DOHH2 (cell line): ENCODE measurements at regions not wholly inside any gene's neighbourhood (a gene's known extent, or its start where the extent isn't known, plus 50 kb on each side); places are given as distances from the start of the nearest gene placed in this dataset.

Experiments used
- EZH2phosphoT487 ChIP-seq: fragments of 200-600 bp; sonication (generic); IDR thresholded peaks from 2 replicates; pipeline ENCODE4 v1.6.1; 2017; ENCODE audit warnings: borderline replicate concordance, mild to moderate bottlenecking, antibody characterized with exemption, low read length, moderate library complexity, mixed read lengths
- TF ChIP-seq, protein P1 (sequence below): fragments of 200-600 bp; sonication (generic); IDR thresholded peaks from one replicate; pipeline ENCODE4 v1.5.1; 2014; ENCODE audit warnings: antibody characterized with exemption, mild to moderate bottlenecking, low read depth, low read length; ENCODE audit not compliant: poor library complexity, severe bottlenecking

DNA sequence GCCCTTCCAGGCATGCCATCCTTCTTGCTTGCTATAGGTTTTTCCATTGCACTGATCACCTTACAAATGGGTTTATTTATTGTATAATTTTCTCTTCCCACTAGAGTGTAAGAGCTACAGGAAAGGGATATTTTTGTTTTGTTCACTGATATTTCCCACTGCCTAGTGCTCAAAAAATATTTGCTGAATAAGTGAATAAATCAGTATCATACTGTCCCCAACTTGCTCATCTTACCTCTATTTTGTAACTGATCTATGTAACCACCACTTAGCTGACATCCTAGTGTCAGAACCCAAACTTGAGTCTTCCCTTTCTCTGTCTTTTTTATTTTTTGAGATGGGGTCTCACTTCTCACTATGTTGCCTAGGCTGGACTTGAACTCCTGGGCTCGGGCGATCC, 87.6 kb upstream of the TBC1D3K start:
- TF ChIP-seq, protein P1, sequence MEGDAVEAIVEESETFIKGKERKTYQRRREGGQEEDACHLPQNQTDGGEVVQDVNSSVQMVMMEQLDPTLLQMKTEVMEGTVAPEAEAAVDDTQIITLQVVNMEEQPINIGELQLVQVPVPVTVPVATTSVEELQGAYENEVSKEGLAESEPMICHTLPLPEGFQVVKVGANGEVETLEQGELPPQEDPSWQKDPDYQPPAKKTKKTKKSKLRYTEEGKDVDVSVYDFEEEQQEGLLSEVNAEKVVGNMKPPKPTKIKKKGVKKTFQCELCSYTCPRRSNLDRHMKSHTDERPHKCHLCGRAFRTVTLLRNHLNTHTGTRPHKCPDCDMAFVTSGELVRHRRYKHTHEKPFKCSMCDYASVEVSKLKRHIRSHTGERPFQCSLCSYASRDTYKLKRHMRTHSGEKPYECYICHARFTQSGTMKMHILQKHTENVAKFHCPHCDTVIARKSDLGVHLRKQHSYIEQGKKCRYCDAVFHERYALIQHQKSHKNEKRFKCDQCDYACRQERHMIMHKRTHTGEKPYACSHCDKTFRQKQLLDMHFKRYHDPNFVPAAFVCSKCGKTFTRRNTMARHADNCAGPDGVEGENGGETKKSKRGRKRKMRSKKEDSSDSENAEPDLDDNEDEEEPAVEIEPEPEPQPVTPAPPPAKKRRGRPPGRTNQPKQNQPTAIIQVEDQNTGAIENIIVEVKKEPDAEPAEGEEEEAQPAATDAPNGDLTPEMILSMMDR = no peak
- TF ChIP-seq EZH2phosphoT487 = no peak
